Stimulated activated memory B cell treated with anti-CD40 and anti-IgM and Interleukin-4, amounts not matched to agents 10 μg/mL and 1 μg/mL and 100 μg/mL, for 72 hours (primary cell): ENCODE measurements at regions not wholly inside any gene's neighbourhood (a gene's known extent, or its start where the extent isn't known, plus 50 kb on each side); places are given as distances from the start of the nearest gene placed in this dataset.

Experiments
- ATAC-seq: fragments of 150-1000 bp; cut with Tn5 transposase; 2 replicates; pipeline ENCODE4 v1.10.0; 2021
- H3K27ac Mint-ChIP-seq: one replicate; pipeline ENCODE4 v1.8.0; 2022; ENCODE audit warnings: mild to moderate bottlenecking, mixed read lengths
- H3K27me3 Mint-ChIP-seq: one replicate; pipeline ENCODE4 v1.8.0; 2022; ENCODE audit warnings: mixed read lengths
- H3K36me3 Mint-ChIP-seq: one replicate; pipeline ENCODE4 v1.8.0; 2022; ENCODE audit warnings: mixed read lengths
- H3K4me1 Mint-ChIP-seq: one replicate; pipeline ENCODE4 v1.8.0; 2022; ENCODE audit warnings: mixed read lengths
- H3K4me3 Mint-ChIP-seq: one replicate; pipeline ENCODE4 v1.8.0; 2022; ENCODE audit warnings: mild to moderate bottlenecking, moderate library complexity, mixed read lengths
- H3K9me3 Mint-ChIP-seq: one replicate; pipeline ENCODE4 v1.8.0; 2022; ENCODE audit warnings: mixed read lengths

DNA sequence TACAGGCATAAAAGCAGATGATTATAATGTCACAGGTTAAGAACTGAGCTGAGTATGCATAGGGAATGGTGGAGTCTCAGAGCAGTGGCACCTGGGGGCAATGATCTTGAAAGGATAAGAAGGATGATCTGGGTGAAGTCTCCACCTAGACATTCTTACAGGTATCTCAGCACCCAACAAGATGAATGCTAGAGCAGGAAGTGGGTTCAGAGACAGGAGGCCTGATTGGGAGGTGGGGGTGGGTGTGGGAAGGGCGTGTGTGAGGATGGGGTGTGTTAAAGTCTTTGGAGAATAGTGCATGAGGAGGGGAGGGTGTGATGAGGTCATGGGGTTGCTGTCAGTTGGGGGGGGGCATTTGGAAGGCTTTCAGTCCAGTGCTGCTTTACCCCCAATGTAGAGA is 78.8 kb upstream of the UPP2 start:
- Mint-ChIP-seq H3K27me3 (peaks cover 16% of the 10 kb centered on the region), H3K4me1 (no peaks in the 10 kb centered on the region)

DNA sequence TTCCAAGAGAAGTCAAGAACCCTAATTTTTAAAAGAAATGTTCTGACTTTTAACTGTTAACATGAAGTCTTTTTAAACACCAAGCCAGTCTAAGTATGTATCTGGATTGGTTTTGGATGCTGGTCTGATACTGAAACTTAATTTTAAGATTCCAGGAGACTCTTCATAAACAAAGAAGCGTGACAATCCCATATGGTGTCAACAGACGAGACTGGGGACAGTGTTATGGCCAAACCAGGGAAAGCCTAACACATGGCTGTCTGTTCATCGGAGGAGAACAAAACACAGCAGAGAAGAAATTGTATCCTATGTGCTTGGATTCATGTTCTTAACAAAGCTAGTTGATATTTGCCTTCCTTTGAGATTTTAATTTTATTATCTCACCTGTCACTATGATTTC is 80.5 kb upstream of the UPP2 start:
- no peak overlapping the region for H3K27ac Mint-ChIP-seq
- no peaks in the 10 kb centered on the region for H3K36me3 Mint-ChIP-seq
- H3K4me1 Mint-ChIP-seq: no peaks in the 10 kb centered on the region
- ATAC-seq: no peak
- no peaks in the 10 kb centered on the region for H3K9me3 Mint-ChIP-seq
- H3K4me3 Mint-ChIP-seq: no peak overlapping the region
- H3K27me3 Mint-ChIP-seq: peaks cover 16% of the 10 kb centered on the region

More for the DNA sequence above, 78.8 kb upstream of the UPP2 start:
- no peaks in the 10 kb centered on the region for H3K36me3 Mint-ChIP-seq
- ATAC-seq: no peak
- H3K9me3 Mint-ChIP-seq: no peaks in the 10 kb centered on the region
- H3K27ac Mint-ChIP-seq: no peak overlapping the region
- H3K4me3 Mint-ChIP-seq: no peak overlapping the region

DNA sequence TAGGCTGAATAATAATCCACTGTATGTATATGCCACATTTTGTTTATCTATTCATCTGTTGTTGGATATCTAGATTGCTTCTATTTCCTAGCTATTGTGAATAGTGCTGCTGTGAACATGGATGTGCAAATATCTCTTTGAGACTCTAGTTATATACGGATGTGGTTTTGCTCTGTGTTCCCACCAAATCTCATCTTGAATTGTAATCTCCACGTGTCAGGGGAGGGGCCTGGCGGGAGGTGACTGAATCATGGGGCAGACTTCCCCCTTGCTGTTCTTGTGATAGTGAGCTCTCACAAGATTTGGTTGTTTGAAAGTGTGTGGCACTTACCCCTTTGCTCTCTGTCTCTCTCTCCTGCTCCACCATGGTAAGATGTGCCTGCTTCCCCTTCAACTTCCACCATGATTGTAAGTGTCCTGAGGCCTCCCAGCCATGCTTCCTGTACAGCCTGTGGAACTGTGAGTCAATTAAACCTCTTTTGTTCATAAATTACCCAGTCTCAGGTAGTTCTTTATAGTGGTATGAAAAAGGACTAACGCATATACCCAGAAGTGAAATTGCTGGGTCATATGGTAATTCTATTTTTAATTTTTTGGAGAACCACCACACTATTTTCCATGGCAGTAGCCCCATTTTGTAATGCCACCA is 86.1 kb upstream of the UPP2 start:
- Mint-ChIP-seq H3K4me1 (no peaks in the 10 kb centered on the region), H3K36me3 (no peaks in the 10 kb centered on the region), H3K4me3 (no peak overlapping the region), H3K9me3 (no peaks in the 10 kb centered on the region), H3K27me3 (peaks cover 16% of the 10 kb centered on the region), H3K27ac (no peak overlapping the region)
- ATAC-seq: no peak

DNA sequence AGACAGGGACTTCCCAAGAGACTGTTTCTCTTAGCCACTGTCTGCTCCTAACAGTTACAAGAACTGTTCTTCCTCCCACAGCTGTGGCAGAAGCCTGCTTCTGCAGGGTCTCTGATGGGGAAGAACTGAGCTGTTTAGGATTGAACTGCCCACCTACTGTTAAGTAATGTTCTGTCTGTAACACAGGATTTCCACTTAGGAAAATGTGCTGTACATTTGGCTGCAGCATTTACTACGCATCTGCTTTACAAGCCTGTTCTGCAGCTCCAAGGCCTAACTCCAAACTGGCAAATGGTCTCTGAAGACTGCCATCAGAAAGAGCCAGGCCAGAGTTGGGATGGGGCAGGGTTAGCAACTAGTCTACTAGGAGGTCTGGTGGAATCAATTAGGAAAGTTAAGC is 87.8 kb upstream of the UPP2 start:
- Mint-ChIP-seq H3K4me3 (no peak overlapping the region), H3K36me3 (no peaks in the 10 kb centered on the region), H3K9me3 (no peaks in the 10 kb centered on the region), H3K4me1 (no peaks in the 10 kb centered on the region), H3K27me3 (peaks cover 9% of the 10 kb centered on the region), H3K27ac (no peak overlapping the region)
- ATAC-seq: no peak

DNA sequence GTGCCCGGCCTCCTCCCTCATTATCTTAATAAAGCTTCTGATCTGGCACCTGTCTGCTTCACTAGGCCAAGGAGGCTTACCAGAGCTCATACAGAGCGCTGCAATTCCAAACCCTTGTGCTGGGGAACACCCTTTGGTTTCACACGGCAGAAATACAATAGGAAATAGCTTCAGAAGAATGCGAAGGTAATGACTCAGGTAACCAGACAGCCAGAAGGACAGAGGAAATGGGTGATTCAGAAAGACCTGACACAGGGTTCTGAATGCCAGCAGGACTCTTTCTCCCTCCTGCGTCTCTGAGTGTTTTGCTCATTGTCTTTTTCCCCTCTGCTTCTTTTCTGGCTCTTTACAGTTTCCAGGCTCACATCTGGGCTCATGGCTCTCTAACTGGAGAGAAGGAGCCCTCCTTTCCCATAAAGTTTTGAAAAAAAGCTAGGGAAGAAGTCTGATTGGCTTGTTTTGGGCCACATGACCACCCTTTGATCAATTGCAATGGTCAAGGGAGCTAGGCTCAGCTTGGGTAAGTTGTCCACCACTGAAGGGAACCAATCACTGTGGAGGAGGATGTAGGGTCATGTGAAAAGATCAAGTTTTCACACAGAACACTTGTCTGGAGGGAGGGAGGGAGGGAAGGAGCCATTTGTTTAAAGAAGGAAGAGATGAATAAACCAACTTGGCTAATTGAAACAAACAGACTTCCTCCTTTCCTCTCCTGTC is 90.5 kb upstream of the UPP2 start:
- ATAC-seq: no peak
- Mint-ChIP-seq H3K9me3 (no peaks in the 10 kb centered on the region), H3K4me3 (no peak overlapping the region), H3K36me3 (no peaks in the 10 kb centered on the region), H3K4me1 (peaks cover 7% of the 10 kb centered on the region), H3K27me3 (no peaks in the 10 kb centered on the region), H3K27ac (no peak overlapping the region)

DNA sequence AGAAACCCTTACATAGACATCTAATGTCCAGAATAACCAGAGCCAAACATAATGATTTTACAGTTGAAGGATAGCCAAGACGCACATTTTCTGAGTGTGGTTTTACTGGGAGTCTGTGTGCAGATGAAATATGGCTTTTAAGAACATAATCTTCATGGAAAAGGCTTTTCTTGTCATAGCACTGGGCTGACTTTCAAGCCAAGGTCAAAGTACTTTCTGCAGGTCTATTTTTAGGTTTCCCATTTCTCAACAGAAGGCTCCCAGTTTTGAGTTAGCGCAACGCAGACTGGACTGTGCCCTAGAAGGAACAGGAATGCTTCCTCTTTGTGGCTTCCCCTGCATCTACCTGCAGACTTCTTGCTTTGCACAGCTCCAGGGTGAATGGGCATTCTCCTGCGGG is 92.3 kb upstream of the UPP2 start:
- no peak for ATAC-seq
- no peak overlapping the region for H3K27ac Mint-ChIP-seq
- H3K4me1 Mint-ChIP-seq: peaks cover 7% of the 10 kb centered on the region
- no peaks in the 10 kb centered on the region for H3K9me3 Mint-ChIP-seq
- H3K36me3 Mint-ChIP-seq: no peaks in the 10 kb centered on the region
- no peak overlapping the region for H3K4me3 Mint-ChIP-seq
- H3K27me3 Mint-ChIP-seq: no peaks in the 10 kb centered on the region

DNA sequence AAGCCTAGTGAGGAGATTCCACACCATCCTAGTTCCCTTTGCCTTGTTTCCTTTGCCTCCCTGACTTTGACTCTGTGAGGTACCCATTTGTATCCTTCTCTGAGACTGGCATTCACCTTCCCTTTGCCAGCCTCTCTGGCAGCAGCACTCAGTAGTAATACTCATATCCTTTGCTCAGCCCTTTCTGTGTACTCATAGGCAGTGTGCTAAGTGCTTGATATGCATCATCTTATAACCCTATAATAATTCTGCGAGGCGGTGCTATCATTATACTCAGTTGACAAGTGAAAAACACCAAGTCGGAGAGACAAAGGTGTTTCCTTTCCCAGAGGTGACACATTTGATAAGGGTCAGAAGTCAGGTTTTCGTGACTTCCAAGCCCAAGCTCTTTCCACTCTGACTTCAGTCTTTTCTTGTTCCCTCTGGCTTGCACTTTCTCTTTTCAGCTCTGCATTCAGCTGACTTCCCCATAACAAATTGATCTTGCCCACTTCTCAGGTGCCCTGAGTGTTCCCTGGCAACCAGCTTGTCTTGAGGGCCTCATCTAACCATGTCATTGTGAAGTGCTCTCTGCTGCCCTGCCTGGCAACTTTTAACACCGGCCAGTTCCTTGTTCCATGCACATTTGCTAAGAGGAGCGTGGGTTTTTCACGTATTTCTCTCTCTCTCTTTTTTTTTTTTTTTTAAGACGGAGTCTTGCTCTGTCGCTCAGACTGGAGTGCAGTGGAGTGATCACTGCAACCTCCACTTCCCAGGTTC is 94.5 kb upstream of the UPP2 start:
- Mint-ChIP-seq H3K4me1 (peaks cover 7% of the 10 kb centered on the region), H3K27me3 (no peaks in the 10 kb centered on the region), H3K9me3 (no peaks in the 10 kb centered on the region), H3K27ac (no peak overlapping the region), H3K4me3 (no peak overlapping the region), H3K36me3 (no peaks in the 10 kb centered on the region)
- ATAC-seq: peak; percentile 92

DNA sequence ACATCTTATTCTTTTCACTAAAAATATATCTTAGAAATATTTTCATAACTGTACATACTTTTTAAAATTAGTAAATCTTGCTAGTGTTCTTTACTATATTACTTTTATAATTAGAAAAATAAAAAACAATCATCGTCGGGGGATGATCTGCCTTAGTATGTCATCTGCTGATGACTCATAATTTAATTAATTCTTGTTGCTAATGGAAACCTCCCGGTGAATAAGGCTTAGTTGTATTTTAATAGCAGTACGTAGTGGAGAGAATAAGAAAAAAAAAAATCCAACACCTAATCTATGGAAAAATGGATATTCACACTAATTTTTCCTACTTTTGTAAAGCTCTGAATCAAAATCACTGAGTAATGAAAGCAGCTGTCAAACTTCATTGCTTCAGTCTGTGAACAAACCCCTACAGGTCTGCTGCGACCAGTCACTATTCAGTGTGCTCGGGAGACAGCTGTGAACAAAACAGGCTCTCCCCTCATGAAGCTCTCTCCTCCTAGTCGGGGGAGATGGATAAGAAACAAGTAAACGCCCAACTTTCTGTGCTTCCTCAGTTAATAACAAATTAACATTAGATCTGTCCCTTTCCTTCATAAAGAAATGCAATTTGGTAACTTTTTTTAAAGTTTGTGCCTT is 97.4 kb upstream of the UPP2 start:
- no peaks in the 10 kb centered on the region for H3K36me3 Mint-ChIP-seq
- no peaks in the 10 kb centered on the region for H3K27me3 Mint-ChIP-seq
- H3K4me1 Mint-ChIP-seq: peaks cover 7% of the 10 kb centered on the region
- no peak overlapping the region for H3K4me3 Mint-ChIP-seq
- ATAC-seq: no peak
- no peak overlapping the region for H3K27ac Mint-ChIP-seq
- H3K9me3 Mint-ChIP-seq: no peaks in the 10 kb centered on the region

DNA sequence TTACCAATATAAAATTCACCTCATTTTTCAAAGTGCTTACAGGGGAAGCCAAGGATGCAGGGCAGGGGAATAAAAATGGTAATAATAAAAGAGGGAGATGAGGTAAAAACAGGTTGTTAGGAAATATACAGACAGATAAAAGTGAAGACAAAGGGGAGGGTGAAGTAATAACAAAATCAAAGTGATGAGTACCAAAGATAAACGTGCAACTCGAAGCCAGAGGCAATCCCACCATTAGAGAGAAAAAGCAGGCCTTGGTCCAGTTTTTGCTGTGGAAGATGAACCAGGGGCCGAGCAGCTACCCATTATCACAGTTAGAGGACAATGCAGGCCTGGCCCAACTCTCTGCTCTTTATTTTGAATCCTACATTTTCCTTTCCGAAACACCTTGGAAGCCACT is 99.6 kb upstream of the UPP2 start:
- Mint-ChIP-seq H3K27ac (no peak overlapping the region), H3K9me3 (peaks cover 4% of the 10 kb centered on the region), H3K27me3 (no peaks in the 10 kb centered on the region), H3K4me1 (peaks cover 2% of the 10 kb centered on the region), H3K36me3 (no peaks in the 10 kb centered on the region), H3K4me3 (no peak overlapping the region)
- no peak for ATAC-seq

DNA sequence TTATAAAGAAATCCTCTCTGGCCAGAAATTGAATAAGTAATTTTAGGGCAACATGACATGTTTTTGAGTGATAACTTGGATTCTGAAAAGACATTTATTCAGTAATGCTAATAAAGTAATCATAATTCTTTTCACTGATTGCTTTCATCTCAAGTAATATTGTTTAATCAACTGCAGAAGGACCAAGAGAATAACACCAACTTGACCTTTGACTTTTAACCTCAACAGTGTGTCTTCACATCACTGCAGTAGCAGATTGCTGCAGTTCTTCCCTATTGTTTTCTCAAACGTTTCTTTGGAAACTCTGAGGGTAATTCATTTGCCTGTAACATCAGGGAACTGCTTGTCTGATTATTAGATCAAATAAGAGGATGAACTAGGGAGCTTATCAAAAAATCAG is 104.9 kb upstream of the UPP2 start:
- no peak overlapping the region for H3K27ac Mint-ChIP-seq
- H3K36me3 Mint-ChIP-seq: no peaks in the 10 kb centered on the region
- H3K4me1 Mint-ChIP-seq: no peaks in the 10 kb centered on the region
- H3K27me3 Mint-ChIP-seq: no peaks in the 10 kb centered on the region
- no peak for ATAC-seq
- no peak overlapping the region for H3K4me3 Mint-ChIP-seq
- H3K9me3 Mint-ChIP-seq: peaks cover 4% of the 10 kb centered on the region

DNA sequence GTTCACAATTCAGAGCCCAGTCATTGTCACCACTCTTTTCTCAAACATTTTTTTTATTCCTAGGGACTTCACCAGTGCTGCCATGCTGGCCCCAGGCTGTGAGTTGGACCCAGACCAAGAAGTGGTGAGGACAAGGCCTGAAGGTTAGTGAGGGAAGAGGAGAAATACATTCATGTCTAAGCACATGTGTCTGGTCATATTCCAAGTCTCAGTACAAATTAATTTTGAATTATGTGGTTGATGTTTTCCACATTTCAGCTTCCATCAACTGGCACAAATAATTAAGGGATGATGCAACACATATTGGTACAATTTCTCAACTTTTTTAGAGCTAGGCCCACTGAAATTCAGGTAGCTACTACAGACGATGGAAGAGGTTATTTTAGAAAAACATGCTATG is 106.6 kb upstream of the UPP2 start:
- no peaks in the 10 kb centered on the region for H3K4me1 Mint-ChIP-seq
- no peaks in the 10 kb centered on the region for H3K27me3 Mint-ChIP-seq
- no peak overlapping the region for H3K4me3 Mint-ChIP-seq
- H3K27ac Mint-ChIP-seq: no peak overlapping the region
- ATAC-seq: no peak
- no peaks in the 10 kb centered on the region for H3K36me3 Mint-ChIP-seq
- peaks cover 4% of the 10 kb centered on the region for H3K9me3 Mint-ChIP-seq

DNA sequence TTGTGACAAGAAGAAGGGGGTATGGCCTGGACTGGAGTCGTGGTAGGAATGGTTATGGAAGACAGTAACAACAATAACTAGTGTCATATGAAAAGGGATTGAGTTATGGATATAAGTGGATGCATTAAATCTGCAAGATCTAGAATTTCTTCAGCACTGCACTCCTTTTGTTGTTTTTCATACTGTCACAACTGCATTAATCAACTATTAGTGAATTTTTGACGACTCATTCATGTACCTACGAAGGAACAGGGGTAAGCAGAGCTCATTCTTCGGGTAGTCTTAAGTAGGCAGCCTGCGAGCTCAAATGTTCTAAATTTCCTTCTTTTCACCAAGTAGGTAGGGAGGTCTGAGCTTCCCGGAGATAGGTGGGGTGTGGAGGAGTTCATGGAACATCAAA is 109.7 kb upstream of the UPP2 start:
- Mint-ChIP-seq H3K9me3 (no peaks in the 10 kb centered on the region), H3K36me3 (no peaks in the 10 kb centered on the region), H3K4me1 (no peaks in the 10 kb centered on the region), H3K27ac (no peak overlapping the region), H3K27me3 (peaks cover 7% of the 10 kb centered on the region), H3K4me3 (no peak overlapping the region)
- ATAC-seq: no peak

DNA sequence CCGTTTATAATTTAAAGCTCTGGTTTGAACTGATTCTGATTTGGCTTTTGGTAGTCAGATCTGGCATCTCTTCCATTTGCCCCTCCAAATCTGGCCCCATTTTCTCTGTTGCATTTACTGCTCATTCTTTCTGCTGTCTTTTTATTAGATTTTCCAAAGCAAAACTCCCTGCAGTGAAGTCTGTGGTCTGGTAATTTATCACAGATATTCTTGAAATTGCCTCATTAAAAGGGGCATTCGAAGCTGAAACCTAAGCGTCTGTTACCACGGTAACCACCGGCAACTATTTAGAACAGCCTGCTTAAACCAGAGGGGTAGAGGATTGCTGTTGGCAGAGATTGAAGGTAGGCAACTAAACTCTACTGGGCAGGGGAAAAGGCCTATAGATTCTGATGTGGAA is 111.5 kb upstream of the UPP2 start:
- H3K36me3 Mint-ChIP-seq: no peaks in the 10 kb centered on the region
- H3K9me3 Mint-ChIP-seq: no peaks in the 10 kb centered on the region
- H3K27ac Mint-ChIP-seq: no peak overlapping the region
- H3K4me3 Mint-ChIP-seq: no peak overlapping the region
- peaks cover 24% of the 10 kb centered on the region for H3K27me3 Mint-ChIP-seq
- ATAC-seq: no peak
- no peaks in the 10 kb centered on the region for H3K4me1 Mint-ChIP-seq

DNA sequence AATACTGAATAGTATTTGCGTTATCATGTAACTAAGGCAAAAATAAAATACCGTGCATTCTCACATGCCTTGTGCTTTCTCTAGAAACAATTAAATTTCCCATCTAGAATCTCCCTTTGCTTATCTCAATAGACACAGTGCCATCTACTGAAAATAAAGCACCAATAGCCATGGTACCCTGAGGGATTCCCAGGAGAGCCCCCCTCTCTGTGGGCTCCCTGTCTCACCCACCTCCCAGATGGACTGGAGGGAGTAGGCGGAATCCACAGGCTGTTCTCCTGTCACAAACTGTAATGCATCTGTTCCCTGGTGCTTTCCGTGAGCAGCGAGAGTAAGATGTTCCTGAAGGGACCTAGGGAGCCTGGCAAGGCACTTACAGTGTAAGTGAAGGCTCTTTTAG is 112.4 kb upstream of the UPP2 start:
- Mint-ChIP-seq H3K36me3 (no peaks in the 10 kb centered on the region), H3K4me3 (no peak overlapping the region), H3K27ac (no peak overlapping the region), H3K4me1 (no peaks in the 10 kb centered on the region), H3K27me3 (peaks cover 34% of the 10 kb centered on the region), H3K9me3 (no peaks in the 10 kb centered on the region)
- ATAC-seq: no peak

DNA sequence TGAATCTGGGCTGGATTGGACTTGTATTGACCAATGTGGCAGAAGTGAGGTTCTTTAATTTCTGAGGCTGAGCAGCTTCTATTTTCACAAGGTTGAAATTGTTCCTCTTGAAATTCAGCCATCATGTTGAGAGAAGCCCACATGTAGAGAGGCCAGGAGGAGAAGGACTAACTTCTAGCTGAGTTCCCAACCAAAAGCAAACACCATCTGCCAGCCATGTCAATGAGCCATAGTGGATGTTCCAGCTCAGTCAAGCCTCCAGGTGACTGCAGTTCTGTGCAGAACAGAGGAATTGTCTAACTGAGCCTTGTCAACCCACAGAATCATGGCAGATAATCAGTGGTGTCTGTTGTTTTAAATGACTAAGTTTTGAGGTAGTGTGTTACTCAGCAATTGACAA is 110.6 kb upstream of the ACVR1 start:
- H3K36me3 Mint-ChIP-seq: no peaks in the 10 kb centered on the region
- no peak overlapping the region for H3K4me3 Mint-ChIP-seq
- peaks cover 56% of the 10 kb centered on the region for H3K27me3 Mint-ChIP-seq
- ATAC-seq: no peak
- no peaks in the 10 kb centered on the region for H3K9me3 Mint-ChIP-seq
- H3K4me1 Mint-ChIP-seq: no peaks in the 10 kb centered on the region
- no peak overlapping the region for H3K27ac Mint-ChIP-seq
